ENCODE measurements at regions not wholly inside any gene's neighbourhood (a gene's known extent, or its start where the extent isn't known, plus 50 kb on each side); places are given as distances from the start of the nearest gene placed in this dataset.
A peak's percentile ranks its signal among the peaks of the same experiment; 100 is the strongest.

DNA sequence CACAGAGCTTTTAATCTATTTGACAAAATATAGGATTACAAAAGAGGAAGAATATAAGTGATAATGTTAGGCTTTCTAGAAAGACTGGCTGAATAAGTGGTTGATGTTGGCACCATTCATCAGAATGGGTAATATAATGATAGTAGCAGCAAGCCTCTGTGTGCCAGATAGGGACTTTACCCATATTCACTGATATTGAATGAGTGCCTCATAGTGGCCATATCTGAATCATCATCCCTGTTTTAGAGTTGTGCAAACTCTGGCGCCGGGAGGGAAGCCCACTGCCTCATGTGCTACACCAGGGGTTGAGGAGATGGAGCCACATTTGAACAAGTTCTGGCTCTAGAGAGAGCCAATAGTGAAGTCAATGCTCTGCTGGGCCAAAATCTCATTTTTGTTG lies 368.7 kb upstream of the CRIM1 start (continued):
- TF ChIP-seq, protein P1, sequence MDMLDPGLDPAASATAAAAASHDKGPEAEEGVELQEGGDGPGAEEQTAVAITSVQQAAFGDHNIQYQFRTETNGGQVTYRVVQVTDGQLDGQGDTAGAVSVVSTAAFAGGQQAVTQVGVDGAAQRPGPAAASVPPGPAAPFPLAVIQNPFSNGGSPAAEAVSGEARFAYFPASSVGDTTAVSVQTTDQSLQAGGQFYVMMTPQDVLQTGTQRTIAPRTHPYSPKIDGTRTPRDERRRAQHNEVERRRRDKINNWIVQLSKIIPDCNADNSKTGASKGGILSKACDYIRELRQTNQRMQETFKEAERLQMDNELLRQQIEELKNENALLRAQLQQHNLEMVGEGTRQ (IDR thresholded peaks at IDR 0.05; ENCODE audit: borderline replicate concordance, low read depth, low read length): no peak
- TF ChIP-seq TCF12 (IDR thresholded peaks at IDR 0.05) (no peak), ELF1 (IDR thresholded peaks at IDR 0.05) (no peak), FOSL2 (IDR thresholded peaks at IDR 0.05; ENCODE audit: borderline replicate concordance, low read depth) (no peak), RAD21 (IDR thresholded peaks at IDR 0.05; ENCODE audit: low read length) (no peak)
- TF ChIP-seq, protein P2, sequence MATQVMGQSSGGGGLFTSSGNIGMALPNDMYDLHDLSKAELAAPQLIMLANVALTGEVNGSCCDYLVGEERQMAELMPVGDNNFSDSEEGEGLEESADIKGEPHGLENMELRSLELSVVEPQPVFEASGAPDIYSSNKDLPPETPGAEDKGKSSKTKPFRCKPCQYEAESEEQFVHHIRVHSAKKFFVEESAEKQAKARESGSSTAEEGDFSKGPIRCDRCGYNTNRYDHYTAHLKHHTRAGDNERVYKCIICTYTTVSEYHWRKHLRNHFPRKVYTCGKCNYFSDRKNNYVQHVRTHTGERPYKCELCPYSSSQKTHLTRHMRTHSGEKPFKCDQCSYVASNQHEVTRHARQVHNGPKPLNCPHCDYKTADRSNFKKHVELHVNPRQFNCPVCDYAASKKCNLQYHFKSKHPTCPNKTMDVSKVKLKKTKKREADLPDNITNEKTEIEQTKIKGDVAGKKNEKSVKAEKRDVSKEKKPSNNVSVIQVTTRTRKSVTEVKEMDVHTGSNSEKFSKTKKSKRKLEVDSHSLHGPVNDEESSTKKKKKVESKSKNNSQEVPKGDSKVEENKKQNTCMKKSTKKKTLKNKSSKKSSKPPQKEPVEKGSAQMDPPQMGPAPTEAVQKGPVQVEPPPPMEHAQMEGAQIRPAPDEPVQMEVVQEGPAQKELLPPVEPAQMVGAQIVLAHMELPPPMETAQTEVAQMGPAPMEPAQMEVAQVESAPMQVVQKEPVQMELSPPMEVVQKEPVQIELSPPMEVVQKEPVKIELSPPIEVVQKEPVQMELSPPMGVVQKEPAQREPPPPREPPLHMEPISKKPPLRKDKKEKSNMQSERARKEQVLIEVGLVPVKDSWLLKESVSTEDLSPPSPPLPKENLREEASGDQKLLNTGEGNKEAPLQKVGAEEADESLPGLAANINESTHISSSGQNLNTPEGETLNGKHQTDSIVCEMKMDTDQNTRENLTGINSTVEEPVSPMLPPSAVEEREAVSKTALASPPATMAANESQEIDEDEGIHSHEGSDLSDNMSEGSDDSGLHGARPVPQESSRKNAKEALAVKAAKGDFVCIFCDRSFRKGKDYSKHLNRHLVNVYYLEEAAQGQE (IDR thresholded peaks at IDR 0.05; ENCODE audit: low read depth, low read length): no peak

DNA sequence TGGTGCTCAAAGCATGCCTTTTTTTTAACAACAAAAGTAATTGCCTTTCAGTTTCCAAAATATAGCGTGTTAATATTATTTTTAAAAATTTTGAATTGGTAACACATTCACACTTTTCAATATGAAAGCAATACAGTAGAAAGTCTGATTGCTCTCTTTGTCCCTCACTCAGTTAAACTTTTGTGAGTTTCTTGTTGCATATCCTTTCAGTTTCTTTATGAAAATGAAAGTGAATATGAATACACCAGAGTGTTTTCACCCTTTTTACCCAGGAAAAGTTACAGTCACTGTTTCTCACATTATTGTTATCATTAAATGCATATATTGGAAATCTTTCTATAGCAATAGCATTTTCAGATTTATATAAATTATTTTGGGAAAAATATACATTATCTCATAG lies 377.4 kb upstream of the CRIM1 start:
- no peaks in the 10 kb centered on the region for H3F3A ChIP-seq (replicated peaks; ENCODE audit: insufficient read depth)
- no peaks in the 10 kb centered on the region; the same call in 1 of the 2 replicates for H3K9me3 ChIP-seq
- no peaks in the 10 kb centered on the region for H3K4me1 ChIP-seq (ENCODE audit: control insufficient read depth in 1 of 2, insufficient read depth in 2 of 2, low read depth in 1 of 2, low read length in 1 of 2)
- TF ChIP-seq RAD21 (IDR thresholded peaks at IDR 0.05; ENCODE audit: low read length) (no peak), NRF1 (IDR thresholded peaks at IDR 0.05; ENCODE audit: low read depth, low read length) (no peak), POLR2AphosphoS5 (IDR thresholded peaks at IDR 0.05; ENCODE audit: low read depth, low read length) (no peak)
- H3K36me3 ChIP-seq (replicated peaks in 1 of 2; ENCODE audit: control insufficient read depth in 1 of 2, insufficient read depth in 2 of 2, low read length in 1 of 2): no peaks in the 10 kb centered on the region
- no peaks in the 10 kb centered on the region for H4K20me1 ChIP-seq (ENCODE audit: insufficient read depth)
- no peak overlapping the region; the same call in 1 of the 2 replicates for H3K4me2 ChIP-seq
- no peaks in the 10 kb centered on the region for H3K9me2 ChIP-seq
- no peak overlapping the region for H3K27ac ChIP-seq (ENCODE audit: low read depth in 2 of 2, low read length in 1 of 2)
- no peak overlapping the region; the same call in 1 of the 2 replicates for H2AFZ ChIP-seq (ENCODE audit: low read depth)
- no peaks in the 10 kb centered on the region for H3K79me2 ChIP-seq (ENCODE audit: insufficient read depth)
- no peak overlapping the region for H3K9ac ChIP-seq
- DNase-seq: no peak
- no peaks in the 10 kb centered on the region for H3K27me3 ChIP-seq (ENCODE audit: insufficient read depth)
- ChIA-PET POLR2A (no interaction called here), CTCF (no interaction called here)
- 0 out of 4 replicates have a peak overlapping the region, but pooled peaks of 1 of the 2 experiments have one; percentile 19 for H3K4me3 ChIP-seq (ENCODE audit: low read depth in 2 of 2, low read length in 1 of 2)
- WGBS (ENCODE audit: low lambda C conversion rate): 14% methylated on average over 1 of the region's 1 CpG

DNA sequence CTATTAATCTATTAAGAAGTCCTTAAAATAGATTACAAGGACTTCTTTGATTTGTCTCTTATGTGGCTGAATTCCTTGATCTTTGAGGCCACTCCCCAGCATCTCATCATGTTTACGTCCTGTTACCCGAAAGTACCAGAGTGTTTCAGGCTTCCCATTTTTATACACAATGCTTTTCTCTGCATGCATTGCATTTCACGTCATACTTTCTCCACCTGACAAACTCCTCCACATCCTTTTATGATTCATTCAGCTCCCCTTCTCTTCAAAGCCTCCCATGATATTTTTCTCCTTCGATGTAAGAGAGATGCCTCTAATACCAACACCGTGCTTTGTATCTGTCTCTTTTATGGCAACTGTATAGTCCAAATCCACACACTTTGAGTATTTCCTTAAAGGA lies 379.0 kb upstream of the CRIM1 start:
- no peak overlapping the region for H3K9ac ChIP-seq
- H2AFZ ChIP-seq (ENCODE audit: low read depth): no peak overlapping the region
- H3K36me3 ChIP-seq (replicated peaks in 1 of 2; ENCODE audit: control insufficient read depth in 1 of 2, insufficient read depth in 2 of 2, low read length in 1 of 2): no peaks in the 10 kb centered on the region
- CTCF ChIA-PET: no interaction called here
- no peaks in the 10 kb centered on the region for H4K20me1 ChIP-seq (ENCODE audit: insufficient read depth)
- no peak overlapping the region for H3K4me2 ChIP-seq
- DNase-seq: no peak
- H3K4me3 ChIP-seq (ENCODE audit: low read depth in 2 of 2, low read length in 1 of 2): no peak overlapping the region
- H3K27ac ChIP-seq (ENCODE audit: low read depth in 2 of 2, low read length in 1 of 2): no peak overlapping the region
- H3K9me3 ChIP-seq: no peaks in the 10 kb centered on the region; the same call in 1 of the 2 replicates
- no peaks in the 10 kb centered on the region for H3K9me2 ChIP-seq
- H3K79me2 ChIP-seq (ENCODE audit: insufficient read depth): no peaks in the 10 kb centered on the region
- 6% methylated on average over 5 of the region's 5 CpGs for WGBS (ENCODE audit: low lambda C conversion rate)
- TF ChIP-seq CHD2 (IDR thresholded peaks at IDR 0.05; ENCODE audit: low read length, partially characterized antibody): no peak
- H3F3A ChIP-seq (replicated peaks; ENCODE audit: insufficient read depth): no peaks in the 10 kb centered on the region
- no peaks in the 10 kb centered on the region; the same call in 1 of the 2 replicates for H3K27me3 ChIP-seq (ENCODE audit: insufficient read depth)
- POLR2A ChIA-PET: no interaction called here
- H3K4me1 ChIP-seq (ENCODE audit: control insufficient read depth in 1 of 2, insufficient read depth in 2 of 2, low read depth in 1 of 2, low read length in 1 of 2): no peaks in the 10 kb centered on the region

All from SK-N-SH (cell line).